HG02970 (cell line): ENCODE measurements at regions not wholly inside any gene's neighbourhood (a gene's known extent, or its start where the extent isn't known, plus 50 kb on each side); places are given as distances from the start of the nearest gene placed in this dataset.
"Not testable (repeated sequence)": the region's sequence is repeated elsewhere in the genome, so short reads cannot be mapped to it uniquely, and the experiment has no call there.

Experiments used
- ATAC-seq: cut with Tn5 transposase; IDR thresholded peaks from one replicate; pipeline ENCODE4 v1.9.1; 2021; ENCODE audit warnings: mild to moderate bottlenecking, moderate library complexity, moderate number of reproducible peaks; ENCODE audit not compliant: unreplicated experiment, low FRiP score

DNA sequence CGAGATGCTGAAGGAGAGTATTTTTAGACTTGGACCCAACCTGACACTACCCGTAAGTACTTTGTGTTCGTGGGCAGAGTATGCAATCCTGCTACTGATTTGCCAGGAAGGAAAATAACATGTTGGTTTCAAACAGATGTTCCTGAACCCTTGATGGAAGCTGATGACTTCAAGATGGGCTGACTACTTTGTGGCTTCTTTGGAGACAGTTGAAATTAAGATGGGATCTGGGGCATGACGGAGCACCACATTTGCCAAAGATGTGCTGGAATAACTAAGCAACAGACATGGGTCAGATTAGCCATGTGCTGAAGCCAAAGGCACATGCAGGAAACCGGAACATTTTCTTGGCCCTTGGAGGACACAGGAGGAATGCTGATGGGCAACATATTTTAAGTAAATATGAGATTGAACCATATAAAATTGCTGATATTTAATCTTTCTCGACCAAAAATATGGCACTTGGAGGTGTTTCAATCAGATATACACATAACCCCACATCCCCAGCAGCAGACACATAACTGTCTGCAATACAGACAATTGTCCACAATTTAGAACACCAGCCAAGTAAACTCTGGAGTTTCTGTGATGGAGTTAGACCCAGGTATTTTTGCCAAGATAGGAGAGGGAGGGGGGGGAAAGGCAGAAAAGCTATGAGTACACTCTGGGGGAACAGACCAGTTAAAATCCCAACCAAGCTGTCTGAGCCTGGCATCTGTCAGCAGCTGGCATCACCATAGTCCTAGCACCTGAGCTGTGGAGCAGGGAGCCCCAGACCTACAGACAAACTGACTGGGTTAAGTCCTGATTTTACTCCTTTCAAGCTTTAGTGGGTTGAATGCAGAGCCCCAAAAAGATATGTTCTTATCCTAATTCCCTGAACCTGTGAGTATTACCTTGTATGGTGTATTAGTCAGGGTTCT is 329.4 kb upstream of the CDH5 start:
- no peak for ATAC-seq

GRCh38 chr16:66036184-66036583 is 330.3 kb upstream of the CDH5 start:
- no peak for ATAC-seq

DNA sequence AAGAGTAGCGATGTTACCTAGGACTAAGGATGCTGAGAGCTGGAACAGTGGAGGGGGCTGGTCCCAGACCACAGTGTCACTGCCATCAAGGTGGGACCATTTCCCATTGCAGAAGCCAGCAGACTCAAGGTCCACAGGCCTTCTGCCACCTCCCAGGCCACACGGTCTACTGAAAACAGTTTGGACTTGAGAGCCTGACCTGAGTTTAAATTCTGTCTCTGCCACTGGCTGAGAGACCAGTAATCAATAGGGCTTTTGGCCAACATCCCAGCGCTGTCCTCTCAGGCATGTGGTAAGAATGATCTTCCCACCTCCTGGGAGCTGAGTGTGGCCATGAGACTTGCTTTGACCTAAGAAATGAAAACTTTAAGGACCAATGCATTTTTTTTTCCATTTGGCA is 331.4 kb upstream of the CDH5 start:
- ATAC-seq, result no peak

- no peak for ATAC-seq
Observed at GRCh38 chr16:66032841-66033240, 333.6 kb upstream of the CDH5 start.

- ATAC-seq, result no peak
Observed at GRCh38 chr16:66030036-66030435, 336.5 kb upstream of the CDH5 start.

DNA sequence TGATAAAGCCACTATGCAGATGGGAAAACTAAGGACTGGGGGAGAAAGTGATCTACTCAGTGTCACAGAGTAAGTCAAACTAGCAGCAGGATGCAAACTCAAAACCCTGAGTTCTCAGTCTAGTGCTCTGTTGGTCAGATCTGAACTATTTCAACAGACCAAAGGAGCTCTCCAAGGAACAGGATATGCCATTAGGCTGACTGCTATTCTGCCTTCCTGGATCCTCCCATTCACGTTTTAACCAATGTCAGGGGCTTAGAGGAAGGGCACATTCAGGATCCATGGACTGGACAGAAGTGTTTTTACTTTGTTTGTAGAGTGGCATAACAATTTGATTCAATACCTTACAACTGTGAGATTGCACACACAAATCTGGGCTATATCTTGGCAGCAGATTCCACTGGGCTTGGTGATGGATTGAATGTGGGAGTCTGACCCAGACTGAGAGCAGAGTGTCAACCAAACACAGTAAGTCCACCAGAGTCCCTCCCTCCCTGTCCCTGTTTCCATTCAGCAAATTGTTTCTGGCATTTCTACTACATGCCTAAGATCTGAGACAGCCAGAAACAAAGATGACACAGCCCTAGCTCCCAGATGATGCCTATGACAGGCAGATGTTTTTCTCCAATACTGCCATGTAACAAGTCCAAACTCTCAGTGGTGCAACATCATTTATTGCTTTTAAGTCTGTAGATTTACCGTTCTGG is 337.8 kb upstream of the CDH5 start:
- no peak for ATAC-seq

DNA sequence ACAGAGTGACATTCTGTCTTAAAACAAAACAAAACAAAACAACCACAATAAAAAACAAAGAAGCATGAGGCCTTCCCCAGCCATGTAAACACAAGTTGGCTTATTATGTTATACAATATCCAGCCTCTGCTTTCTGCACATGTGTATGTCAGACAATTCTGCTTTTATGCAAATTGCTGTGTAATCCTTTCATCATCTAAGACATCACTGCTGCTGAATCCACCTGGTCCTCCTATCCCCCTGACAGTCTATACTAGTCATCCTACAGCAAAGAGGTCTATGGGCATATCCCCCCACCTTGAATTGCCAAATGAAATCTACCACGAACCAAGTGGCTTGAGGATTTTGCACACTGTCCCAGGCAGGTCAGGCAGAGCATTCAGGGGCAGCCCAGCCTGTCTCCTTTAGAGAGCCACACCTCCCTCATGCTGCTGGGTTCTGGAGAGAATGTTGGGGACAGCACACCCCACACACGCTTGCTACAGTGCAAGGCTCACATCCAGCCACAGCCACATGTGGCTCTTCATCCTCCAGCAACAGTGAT is 339.6 kb upstream of the CDH5 start:
- ATAC-seq, result no peak

DNA sequence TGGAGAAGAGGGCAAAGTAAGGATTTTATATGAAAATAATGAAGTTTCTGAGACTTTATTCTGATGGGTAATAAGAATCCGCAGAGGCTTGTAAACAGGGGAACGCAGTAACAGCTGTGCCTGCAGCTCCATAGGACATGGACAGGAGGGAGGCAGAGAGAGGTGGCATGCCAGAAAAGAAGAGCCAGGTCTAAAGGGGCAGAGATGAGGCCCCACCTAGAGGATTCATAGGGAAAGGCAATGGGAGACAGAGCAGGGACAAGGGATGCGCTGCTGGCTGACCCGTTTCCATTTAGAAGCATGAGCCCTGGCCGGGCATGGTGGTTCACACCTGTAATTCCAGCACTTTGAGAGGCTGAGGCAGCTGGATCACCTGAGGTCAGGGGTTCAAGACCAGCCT is 340.3 kb upstream of the CDH5 start:
- no peak for ATAC-seq

GRCh38 chr16:66025751-66026150 is 340.7 kb upstream of the CDH5 start:
- ATAC-seq, result no peak

DNA sequence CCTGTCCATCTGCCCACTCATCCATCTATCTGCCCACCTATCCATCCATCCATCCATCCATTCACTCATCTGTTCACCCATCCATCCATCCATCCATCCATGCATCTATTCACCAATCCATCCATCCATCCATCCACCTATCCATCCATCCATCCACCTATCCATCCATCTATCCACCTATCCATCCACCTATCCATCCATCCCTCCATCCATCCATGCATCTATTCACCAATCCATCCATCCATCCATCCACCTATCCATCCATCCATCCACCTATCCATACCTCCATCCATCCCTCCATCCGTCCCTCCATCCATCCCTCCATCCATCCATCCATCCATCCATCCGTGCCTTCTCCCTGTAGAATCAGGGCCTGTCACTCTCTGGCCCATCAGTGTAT is 341.9 kb upstream of the CDH5 start:
- ATAC-seq, result not testable (repeated sequence)

DNA sequence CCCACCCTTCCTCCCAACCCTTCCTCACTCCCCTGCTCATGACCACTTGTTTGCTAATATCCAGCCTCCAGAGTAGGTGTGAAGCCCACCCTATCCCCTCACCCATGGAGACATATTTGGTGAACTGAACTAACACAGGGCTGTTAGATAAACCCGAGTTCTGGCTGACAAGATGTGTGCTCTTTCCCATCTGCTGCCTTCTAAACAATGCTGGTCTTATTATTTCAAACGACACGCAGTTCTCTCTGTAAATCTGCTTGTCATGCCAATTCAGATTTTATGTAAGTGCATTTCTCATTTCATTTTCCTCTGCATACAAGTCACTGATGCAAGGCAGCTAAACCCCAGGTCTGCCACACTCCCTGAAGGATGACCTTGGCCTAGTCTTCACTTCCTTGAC is 343.0 kb upstream of the CDH5 start:
- ATAC-seq, result no peak

- no peak for ATAC-seq
Observed at GRCh38 chr16:66020642-66021041, 345.8 kb upstream of the CDH5 start.

GRCh38 chr16:66020046-66020445 is 346.4 kb upstream of the CDH5 start:
- ATAC-seq, result no peak

GRCh38 chr16:66019502-66019901 is 347.0 kb upstream of the CDH5 start:
- ATAC-seq, result not testable (repeated sequence)

DNA sequence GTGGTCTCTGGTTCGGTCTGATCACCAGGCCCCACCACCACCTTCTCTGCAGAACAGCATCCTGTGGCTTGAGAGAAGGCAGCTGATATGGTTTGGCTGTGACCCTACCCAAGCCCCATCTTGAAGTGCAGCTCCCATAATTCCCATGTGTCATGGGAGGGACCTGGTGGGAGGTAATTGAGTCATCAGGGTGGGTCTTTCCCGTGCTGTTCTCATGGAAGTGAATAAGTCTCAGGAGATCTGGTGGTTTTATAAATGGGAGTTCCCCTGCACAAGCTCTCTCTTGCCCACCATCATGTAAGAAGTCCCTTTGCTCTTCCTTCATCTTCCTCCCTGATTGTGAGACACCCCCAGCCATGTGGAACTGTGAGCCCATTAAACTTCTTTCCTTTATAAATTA is 352.3 kb upstream of the CDH5 start:
- ATAC-seq, result no peak

- no peak for ATAC-seq
Observed at GRCh38 chr16:66013486-66013885, 353.0 kb upstream of the CDH5 start.

- ATAC-seq, result no peak
Observed at GRCh38 chr16:66008136-66008535, 358.4 kb upstream of the CDH5 start.

DNA sequence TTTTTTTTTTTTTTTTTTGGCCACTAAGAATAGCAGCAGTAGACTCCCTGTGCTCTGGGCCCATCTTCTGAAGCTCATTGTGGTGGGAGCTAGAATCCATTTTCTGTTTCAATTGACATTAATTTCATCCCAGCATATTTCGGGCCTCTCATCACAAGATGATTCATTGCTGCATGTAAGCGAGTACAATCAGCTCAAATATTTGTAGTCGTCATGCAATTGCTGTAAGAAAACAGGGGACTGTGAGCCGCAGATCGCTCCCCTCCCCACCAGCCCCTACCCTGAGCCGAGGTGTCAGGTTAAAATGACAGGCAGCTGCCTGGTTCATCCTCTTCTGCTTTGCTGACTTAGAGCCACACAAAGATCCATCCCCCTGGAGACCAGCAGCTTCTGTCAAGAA is 358.8 kb upstream of the CDH5 start:
- ATAC-seq, result no peak

DNA sequence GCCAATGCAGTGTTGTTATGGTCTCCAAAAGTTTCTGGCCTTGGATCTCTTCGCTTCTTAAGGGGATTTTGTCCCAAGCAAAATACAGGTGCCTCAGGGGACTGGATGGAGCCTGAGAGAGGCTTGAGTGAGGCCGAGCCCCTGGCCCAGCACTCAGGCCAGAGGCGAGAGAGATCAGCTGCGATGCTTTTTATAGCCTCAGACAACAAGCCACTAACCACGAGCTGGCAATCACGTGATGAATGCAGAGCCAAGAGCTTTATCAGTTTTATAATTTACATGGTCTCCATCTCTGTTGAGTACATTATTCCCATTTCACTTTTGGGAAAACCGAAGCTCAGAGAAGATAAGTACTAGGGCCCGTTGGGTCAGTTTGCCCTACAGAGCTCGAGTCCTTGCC is 360.0 kb upstream of the CDH5 start:
- ATAC-seq, result no peak

- ATAC-seq, result no peak
Observed at GRCh38 chr16:66004699-66005098, 361.8 kb upstream of the CDH5 start.

DNA sequence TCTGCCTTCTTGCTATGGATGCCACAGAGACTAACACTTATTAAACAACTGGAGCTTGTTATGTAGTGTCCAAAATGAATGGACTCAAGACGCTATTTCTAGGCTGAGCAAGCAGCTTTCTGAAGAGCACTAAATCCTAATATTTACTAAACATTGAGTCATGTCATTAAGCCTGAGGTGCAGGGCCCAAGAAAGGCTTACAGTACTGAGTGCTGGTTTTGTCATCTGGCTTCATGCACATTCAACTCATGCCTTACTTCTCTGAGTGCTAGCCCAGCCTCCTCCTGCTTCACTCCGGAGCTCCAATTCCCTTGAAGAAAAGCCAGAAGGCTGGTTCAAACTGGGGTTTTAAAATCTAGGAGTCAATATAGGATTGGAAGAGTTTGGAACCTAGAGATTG is 363.3 kb upstream of the CDH5 start:
- ATAC-seq, result no peak

DNA sequence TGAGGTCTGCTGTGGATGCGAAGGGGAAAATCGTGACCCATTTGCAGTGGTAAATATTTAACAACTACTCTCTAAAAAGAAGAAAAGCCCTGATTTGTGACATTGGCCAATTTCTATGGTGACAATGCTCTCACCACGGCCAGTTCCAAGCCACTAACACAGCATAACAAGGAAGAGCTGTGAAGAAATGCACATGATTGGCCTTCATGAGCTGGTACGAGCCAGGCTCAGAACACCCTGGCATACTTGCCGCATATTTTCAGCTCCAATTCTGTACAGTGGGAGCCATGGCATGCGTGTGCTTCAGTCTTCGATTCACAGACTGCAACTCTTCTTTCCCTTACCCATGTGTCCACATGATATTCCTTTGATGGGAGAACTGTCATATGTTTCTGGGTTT is 363.9 kb upstream of the CDH5 start:
- no peak for ATAC-seq
